Heart right ventricle (tissue), 16 donors: ENCODE measurements at regions not wholly inside any gene's neighbourhood (a gene's known extent, or its start where the extent isn't known, plus 50 kb on each side); places are given as distances from the start of the nearest gene placed in this dataset.

Source experiments
- ATAC-seq, 8 donors: fragments of 200-7000 bp; cut with Tn5 transposase; one replicate each; pipeline ENCODE4 v1.9.1; 2020; ENCODE audit warnings: mild to moderate bottlenecking in 8 of 8, moderate library complexity in 8 of 8, moderate number of reproducible peaks in 1 of 8
- DNase-seq, 2 donors: peaks; one replicate each; pipeline ENCODE4 v3.0.0-alpha.2; 2020
- H3K27ac ChIP-seq, 10 donors: fragments of 200-600 bp; sonication (generic) in 2 of 10; one replicate each; pipeline versions ENCODE4 v1.5.0 to v1.8.0; 2020 to 2022; ENCODE audit warnings: mild to moderate bottlenecking in 3 of 10
- H3K27me3 ChIP-seq, 7 donors: fragments of 200-600 bp; one replicate each; pipeline ENCODE4 v1.8.0; 2021 to 2022; ENCODE audit warnings: mild to moderate bottlenecking in 2 of 7
- H3K36me3 ChIP-seq, 9 donors: fragments of 200-600 bp; sonication (generic) in 1 of 9; one replicate each; pipeline versions ENCODE4 v1.5.0 to v1.8.0; 2020 to 2022; ENCODE audit warnings: mild to moderate bottlenecking in 2 of 9
- H3K4me1 ChIP-seq, 9 donors: fragments of 200-600 bp; sonication (generic) in 1 of 9; one replicate each; pipeline versions ENCODE4 v1.5.0 to v1.8.0; 2020 to 2022; ENCODE audit warnings: mild to moderate bottlenecking in 4 of 9
- H3K4me3 ChIP-seq, 10 donors: fragments of 200-600 bp; sonication (generic) in 2 of 10; one replicate each; pipeline versions ENCODE4 v1.5.0 to v1.8.0; 2020 to 2022; ENCODE audit warnings: mild to moderate bottlenecking in 7 of 10, moderate library complexity in 2 of 10
- H3K9me3 ChIP-seq, 11 donors: fragments of 200-600 bp in 10 of 11; sonication (generic) in 2 of 11; one replicate each; pipeline versions ENCODE4 v1.5.0 to v1.8.0; 2013 to 2022; ENCODE audit warnings: mild to moderate bottlenecking in 2 of 11, control low read depth in 1 of 11, moderate library complexity in 1 of 11
- CTCF ChIP-seq, 9 donors: fragments of 200-600 bp; sonication (generic) in 2 of 9; IDR thresholded peaks; one replicate each; pipeline versions ENCODE4 v1.5.0 to v1.8.0; 2021 to 2022; ENCODE audit warnings: antibody characterized with exemption in 9 of 9, mild to moderate bottlenecking in 5 of 9, moderate library complexity in 1 of 9
- WGBS, 2 donors: extraction: QIAGEN DNeasy Blood & Tissue Kit; methylation state at CpG; one replicate each; pipeline ENCODE4 v1.1.7; 2013; ENCODE audit warnings: inconsistent platforms in 1 of 2; 5-methylcytosine and 5-hydroxymethylcytosine counted together
- intact Hi-C, 10 donors: fragments of 100-400 bp; cut with DNase I; formaldehyde crosslinking; loops; one replicate each; pipeline versions ENCODE4 v1.11.1 to v1.14.2; 2022
- donor health status: Arrhythmogenic right ventricular cardiomyopathy.
- donor health status: ischemic (EF 13 %, LVEDD 7.1; RV severe dilation, severe dysfunction).
- donor health status: healthy with polysubstance abuse.
- donor health status: DM: no; HTN: yes; CAD: no.
- donor health status: DM: no; HTN: no; CAD: no.
- donor health status: ischemic (EF 25% LVEDD 6.9; RV normal size, moderate dysfunction).
- donor health status: ischemic (EF 25% LVEDD 5.7; RV mildly dilated, moderate dysfunction).
- donor health status: healthy.
- donor health status: DM: yes; HTN: yes; CAD: no.
- donor health status: Ischemic cardiomyopathy.
- donor health status: ischemic (EF 35%, LVEDD 5.7; RV mildly dilated, moderate dysfunction).
- donor health status: nonischemic (EF 11% LVEDD 7.7; RV severe dilation, severe dysfunction).
- donor health status: DM: yes; HTN: yes; CAD: no.
- donor health status: PGD.
- donor health status: ischemic (EF 29% LVEDD 5.4; RV normal size, mild dysfunction).
- donor health status: nonischemic (EF 23%, LVEDD 6.1; RV moderate dilation, normal function).

DNA sequence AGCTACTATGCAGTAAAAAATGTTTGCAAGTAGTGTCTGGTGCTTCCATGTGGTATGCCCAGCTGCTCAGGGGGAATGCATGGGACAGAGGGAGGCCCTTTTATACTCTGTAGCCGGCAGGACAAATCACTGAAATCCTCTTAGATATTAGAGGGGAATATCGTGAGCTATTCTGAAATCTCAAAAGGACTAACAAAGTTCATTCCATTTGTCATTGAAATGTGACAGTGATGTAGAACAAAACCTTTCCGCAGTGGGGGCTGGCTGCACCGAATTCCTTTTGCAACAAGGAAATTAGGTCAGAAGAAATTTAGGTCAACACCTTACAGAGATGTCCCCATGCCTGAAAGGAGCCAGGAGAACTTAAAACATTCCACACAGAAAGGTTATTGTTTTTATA lies 72.4 kb upstream of the MEF2C start:
- Histone ChIP-seq H3K4me1 (peaks cover 0 to 26% (median 6%) of the 10 kb centered on the region in 9 donors), H3K27me3 (no peaks in the 10 kb centered on the region), H3K36me3 (no peaks in the 10 kb centered on the region), H3K27ac (no peak overlapping the region), H3K9me3 (no peaks in the 10 kb centered on the region), H3K4me3 (no peak overlapping the region)
- no peak for TF ChIP-seq CTCF (IDR thresholded peaks at IDR 0.05)
- WGBS, 2 donors: 43 to 60% methylated on average over 4 of the region's 4 CpGs
- ATAC-seq (no peak), DNase-seq (no peak)
- intact Hi-C loops: no loop called here

GRCh38 chr5:88954511-88954910 lies 71.5 kb upstream of the MEF2C start:
- H3K9me3 ChIP-seq: no peaks in the 10 kb centered on the region
- no peaks in the 10 kb centered on the region for H3K36me3 ChIP-seq
- ATAC-seq: no peak
- no peak for TF ChIP-seq CTCF (IDR thresholded peaks at IDR 0.05)
- 88 to 92% methylated on average over 3 of the region's 3 CpGs for WGBS, 2 donors
- no peak overlapping the region for H3K27ac ChIP-seq
- H3K4me1 ChIP-seq: peaks cover 0 to 26% (median 6%) of the 10 kb centered on the region in 9 donors
- intact Hi-C loops: no loop called here
- no peak overlapping the region for H3K4me3 ChIP-seq
- H3K27me3 ChIP-seq: no peaks in the 10 kb centered on the region
- DNase-seq: no peak

- DNase-seq (no peak), ATAC-seq (no peak)
- Histone ChIP-seq H3K27ac (no peak overlapping the region), H3K4me3 (no peak overlapping the region), H3K9me3 (no peaks in the 10 kb centered on the region), H3K4me1 (peaks cover 0 to 26% (median 6%) of the 10 kb centered on the region in 9 donors), H3K36me3 (no peaks in the 10 kb centered on the region), H3K27me3 (no peaks in the 10 kb centered on the region)
- intact Hi-C loops: no loop called here
- no peak for TF ChIP-seq CTCF (IDR thresholded peaks at IDR 0.05)
- 92% methylated on average over 5 of the region's 5 CpGs for WGBS, 2 donors
These were observed 70.1 kb upstream of the MEF2C start for GRCh38 chr5:88952996-88953643.

DNA sequence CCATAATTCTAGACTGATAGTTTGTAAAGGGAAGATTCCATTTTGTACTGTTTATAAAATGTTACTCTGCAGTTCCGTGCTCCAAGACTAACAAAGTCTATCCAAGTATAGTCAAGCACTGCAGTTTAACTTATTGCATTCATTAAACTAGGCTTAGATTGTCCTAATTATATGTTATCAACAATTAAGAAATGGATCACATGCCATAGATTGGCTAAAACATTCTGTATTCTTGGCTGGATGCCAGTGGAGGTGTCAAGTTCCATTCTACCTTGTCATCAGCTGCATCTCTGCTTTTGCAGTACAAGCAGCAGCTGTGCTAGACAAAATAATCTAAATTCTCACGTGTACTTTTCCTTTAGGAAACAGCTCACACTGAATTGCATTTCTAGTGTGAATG lies 69.4 kb upstream of the MEF2C start:
- no peak overlapping the region for H3K27ac ChIP-seq

More for the DNA sequence above, 69.4 kb upstream of the MEF2C start:
- Histone ChIP-seq H3K4me3 (no peak overlapping the region), H3K27me3 (no peaks in the 10 kb centered on the region), H3K9me3 (no peaks in the 10 kb centered on the region), H3K4me1 (peaks cover 0 to 26% (median 6%) of the 10 kb centered on the region in 9 donors), H3K36me3 (no peaks in the 10 kb centered on the region)
- intact Hi-C loops: no loop called here
- no peak for DNase-seq
- peak in 1 of 8 donors; percentile 19 for ATAC-seq
- 27 to 42% methylated on average over 2 of the region's 2 CpGs for WGBS, 2 donors
- TF ChIP-seq CTCF (IDR thresholded peaks at IDR 0.05): no peak
